Esophagus muscularis mucosa (tissue), 3 donors: ENCODE measurements at regions not wholly inside any gene's neighbourhood (a gene's known extent, or its start where the extent isn't known, plus 50 kb on each side); places are given as distances from the start of the nearest gene placed in this dataset.
"Not testable (repeated sequence)": the region's sequence is repeated elsewhere in the genome, so short reads cannot be mapped to it uniquely, and the experiment has no call there.

Source experiments
- CTCF ChIP-seq, 3 experiments: fragments of 200-600 bp in 2 of 3; fragments of 450-650 bp in 1 of 3; sonication (generic) in 2 of 3; IDR thresholded peaks; one replicate each; pipeline ENCODE4 v1.5.1; 2017 to 2019; ENCODE audit warnings: antibody characterized with exemption in 3 of 3, mild to moderate bottlenecking in 2 of 3, moderate library complexity in 1 of 3
- POLR2A ChIP-seq: fragments of 450-650 bp; IDR thresholded peaks from one replicate; pipeline ENCODE4 v1.6.1; 2017; ENCODE audit warnings: antibody characterized with exemption, moderate library complexity, mild to moderate bottlenecking, low read depth
- POLR2AphosphoS5 ChIP-seq, 2 donors: sonication (generic); formaldehyde crosslinking; IDR thresholded peaks; one replicate each; pipeline ENCODE4 v1.6.1; 2017; ENCODE audit warnings: antibody characterized with exemption in 2 of 2

DNA sequence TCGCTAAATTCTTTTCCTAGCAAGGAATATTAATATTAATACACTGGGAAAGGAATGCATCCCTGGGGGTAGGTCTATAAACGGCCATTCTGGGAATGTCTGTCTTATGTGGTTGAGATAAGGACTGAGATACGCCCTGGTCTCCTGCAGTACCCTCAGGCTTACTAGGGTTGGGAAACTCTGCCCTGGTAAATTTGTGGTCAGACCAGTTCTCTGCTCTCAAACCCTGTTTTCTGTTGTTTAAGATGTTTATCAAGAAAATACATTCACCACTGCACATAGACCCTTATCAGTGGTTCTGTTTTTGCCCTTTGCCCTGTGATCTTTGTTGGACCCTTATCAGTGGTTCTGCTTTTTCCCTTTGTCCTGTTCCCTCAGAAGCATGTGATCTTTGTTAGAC is 335.8 kb downstream of the TMEM38B start:
- TF ChIP-seq CTCF (IDR thresholded peaks at IDR 0.05); POLR2A; POLR2AphosphoS5 (IDR thresholded peaks at IDR 0.05): not testable (repeated sequence)
